Neural cell (in vitro differentiated cells): ENCODE measurements at regions not wholly inside any gene's neighbourhood (a gene's known extent, or its start where the extent isn't known, plus 50 kb on each side); places are given as distances from the start of the nearest gene placed in this dataset.

ENCODE experiments used
- CTCF ChIP-seq: fragments of 450-650 bp; IDR thresholded peaks from 2 replicates; pipeline ENCODE4 v1.5.1; 2014; ENCODE audit warnings: antibody characterized with exemption, mild to moderate bottlenecking, moderate library complexity; ENCODE audit not compliant: poor library complexity, severe bottlenecking
- EP300 ChIP-seq: fragments of 450-650 bp; conservative IDR thresholded peaks from 2 replicates; pipeline ENCODE4 v1.6.1; 2014; ENCODE audit warnings: antibody characterized with exemption, mild to moderate bottlenecking, moderate library complexity; ENCODE audit not compliant: poor library complexity, severe bottlenecking
- POLR2AphosphoS5 ChIP-seq: IDR thresholded peaks from 2 replicates; pipeline ENCODE4 v1.6.1; 2012

- no peak for TF ChIP-seq CTCF
- TF ChIP-seq EP300: no peak
- TF ChIP-seq POLR2AphosphoS5: no peak
Observed at GRCh38 chr7:13448243-13448642, 541.2 kb downstream of the ETV1 start.
